ENCODE measurements at regions not wholly inside any gene's neighbourhood (a gene's known extent, or its start where the extent isn't known, plus 50 kb on each side); places are given as distances from the start of the nearest gene placed in this dataset.

- TF ChIP-seq POLR2A (IDR thresholded peaks at IDR 0.05; ENCODE audit: low read length), result no peak
- TF ChIP-seq GATA1 (IDR thresholded peaks at IDR 0.05; ENCODE audit: low read depth, low read length), result no peak
Measured at GRCh38 chr12:105878964-105879363, 259.8 kb downstream of the NUAK1 start.

Measured in erythroblast (primary cell).